ENCODE measurements at regions not wholly inside any gene's neighbourhood (a gene's known extent, or its start where the extent isn't known, plus 50 kb on each side); places are given as distances from the start of the nearest gene placed in this dataset. TPM values are rescaled to one million over a fixed set of nuclear protein-coding genes. Genes with fewer than 3 reads are reported as not detected.

DNA sequence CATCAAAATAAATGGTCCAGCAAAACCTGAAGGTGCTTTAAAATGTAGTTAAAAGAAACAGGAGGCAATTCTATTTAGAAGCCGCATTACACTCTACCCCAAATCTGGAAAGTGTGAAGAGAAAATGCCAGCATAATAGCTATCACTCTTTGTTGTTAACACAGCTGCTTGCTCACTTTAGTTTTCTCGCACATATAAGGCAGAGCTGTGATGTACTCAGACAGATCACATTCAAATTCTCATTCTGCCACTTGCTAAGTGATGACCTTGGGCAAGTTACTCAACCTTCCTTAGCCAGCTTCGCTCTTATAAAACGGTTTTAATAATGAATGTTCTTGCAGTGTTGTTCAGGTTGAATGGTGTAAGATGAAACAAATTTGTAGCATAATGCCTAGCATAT is 56.0 kb upstream of the MGAT4C start:
- Histone ChIP-seq H3K79me2 (ENCODE audit: insufficient read depth, low read length) (no peaks in the 10 kb centered on the region), H3K9me3 (replicated peaks in 1 of 2; ENCODE audit: control insufficient read depth in 1 of 2, insufficient read depth in 1 of 2, low read length in 2 of 2) (no peaks in the 10 kb centered on the region), H3K9ac (ENCODE audit: insufficient read depth, low read length, poor library complexity, severe bottlenecking) (no peak overlapping the region), H3K4me1 (ENCODE audit: control insufficient read depth in 1 of 2, insufficient read depth in 2 of 2, low read length in 2 of 2) (no peaks in the 10 kb centered on the region), H3K4me3 (replicated peaks in 1 of 3; ENCODE audit: low read depth in 2 of 3, low read length in 3 of 3) (no peak overlapping the region), H2AFZ (ENCODE audit: insufficient read depth, low read depth, low read length, poor library complexity, severe bottlenecking) (no peak overlapping the region), H3K4me2 (replicated peaks; ENCODE audit: extremely low read depth, low read length, poor library complexity, severe bottlenecking) (no peak overlapping the region), H3K27me3 (ENCODE audit: control insufficient read depth in 2 of 2, insufficient read depth in 2 of 2, low read length in 2 of 2) (no peaks in the 10 kb centered on the region), H4K20me1 (ENCODE audit: insufficient read depth, low read length) (no peaks in the 10 kb centered on the region), H3K27ac (ENCODE audit: low read depth in 1 of 2, low read length in 2 of 2) (no peak overlapping the region), H3K36me3 (replicated peaks in 1 of 2; ENCODE audit: control insufficient read depth in 1 of 2, insufficient read depth in 2 of 2, low read length in 2 of 2) (no peaks in the 10 kb centered on the region)
- Mint-ChIP-seq H3K4me3 (no peak overlapping the region), H3K9me3 (peaks cover 0 to 3% (median 0%) of the 10 kb centered on the region in 7 donors), H3K27me3 (ENCODE audit: low read depth in 3 of 3) (no peaks in the 10 kb centered on the region), H3K36me3 (no peaks in the 10 kb centered on the region), H3K4me1 (no peaks in the 10 kb centered on the region), H3K27ac (no peak overlapping the region)
- WGBS (ENCODE audit: insufficient coverage), result no CpG with 5 or more reads among the region's 4 CpGs
- DNase-seq, result no peak
- TF ChIP-seq, protein P1, sequence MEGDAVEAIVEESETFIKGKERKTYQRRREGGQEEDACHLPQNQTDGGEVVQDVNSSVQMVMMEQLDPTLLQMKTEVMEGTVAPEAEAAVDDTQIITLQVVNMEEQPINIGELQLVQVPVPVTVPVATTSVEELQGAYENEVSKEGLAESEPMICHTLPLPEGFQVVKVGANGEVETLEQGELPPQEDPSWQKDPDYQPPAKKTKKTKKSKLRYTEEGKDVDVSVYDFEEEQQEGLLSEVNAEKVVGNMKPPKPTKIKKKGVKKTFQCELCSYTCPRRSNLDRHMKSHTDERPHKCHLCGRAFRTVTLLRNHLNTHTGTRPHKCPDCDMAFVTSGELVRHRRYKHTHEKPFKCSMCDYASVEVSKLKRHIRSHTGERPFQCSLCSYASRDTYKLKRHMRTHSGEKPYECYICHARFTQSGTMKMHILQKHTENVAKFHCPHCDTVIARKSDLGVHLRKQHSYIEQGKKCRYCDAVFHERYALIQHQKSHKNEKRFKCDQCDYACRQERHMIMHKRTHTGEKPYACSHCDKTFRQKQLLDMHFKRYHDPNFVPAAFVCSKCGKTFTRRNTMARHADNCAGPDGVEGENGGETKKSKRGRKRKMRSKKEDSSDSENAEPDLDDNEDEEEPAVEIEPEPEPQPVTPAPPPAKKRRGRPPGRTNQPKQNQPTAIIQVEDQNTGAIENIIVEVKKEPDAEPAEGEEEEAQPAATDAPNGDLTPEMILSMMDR (IDR thresholded peaks at IDR 0.05), result no peak
- intact Hi-C loops (cut with micrococcal nuclease), result no loop called here

Small RNAs in the stretch of these regions (small RNA-seq; reads per million reads assigned to genes)
- gene AC079598.2 (ENCODE audit: insufficient read length, low read depth) (not detected), gene AC079598.3 (ENCODE audit: insufficient read length, low read depth) (not detected), gene AC079598.4 (ENCODE audit: insufficient read length, low read depth) (not detected), gene CYCSP30 (ENCODE audit: insufficient read length, low read depth) (not detected)

All from CD14-positive monocyte (primary cell).